Pons (tissue), 1 donor: ENCODE measurements at regions not wholly inside any gene's neighbourhood (a gene's known extent, or its start where the extent isn't known, plus 50 kb on each side); places are given as distances from the start of the nearest gene placed in this dataset.
A peak's percentile ranks its signal among the peaks of the same experiment; 100 is the strongest.

Source experiments
- DNase-seq: peaks from one replicate; pipeline ENCODE4 v3.0.0-alpha.2; 2016; ENCODE audit warnings: low spot score

GRCh38 chr2:12795851-12796250 is 79.1 kb downstream of the TRIB2 start:
- no peak for DNase-seq

GRCh38 chr2:12796657-12797056 is 79.9 kb downstream of the TRIB2 start:
- peak; percentile 54 for DNase-seq

- DNase-seq = peak; percentile 6
These were observed 81.1 kb downstream of the TRIB2 start for GRCh38 chr2:12797815-12798214.

GRCh38 chr2:12803607-12804006 is 86.9 kb downstream of the TRIB2 start:
- no peak for DNase-seq

GRCh38 chr2:12804091-12804856 is 87.5 kb downstream of the TRIB2 start:
- DNase-seq = no peak

- DNase-seq = no peak
These were observed 88.3 kb downstream of the TRIB2 start for GRCh38 chr2:12805033-12805432.

- DNase-seq = no peak
These were observed 90.0 kb downstream of the TRIB2 start for GRCh38 chr2:12806549-12807242.

GRCh38 chr2:12807907-12808810 is 91.4 kb downstream of the TRIB2 start:
- peak; percentile 49 for DNase-seq

- no peak for DNase-seq
These were observed 92.8 kb downstream of the TRIB2 start for GRCh38 chr2:12809526-12809925.

GRCh38 chr2:12811916-12812315 is 95.2 kb downstream of the TRIB2 start:
- DNase-seq = no peak

- no peak for DNase-seq
These were observed 96.4 kb downstream of the TRIB2 start for GRCh38 chr2:12813166-12813565.

GRCh38 chr2:12816379-12817306 is 99.9 kb downstream of the TRIB2 start:
- no peak for DNase-seq

GRCh38 chr2:12817870-12818269 is 101.1 kb downstream of the TRIB2 start:
- no peak for DNase-seq

- no peak for DNase-seq
These were observed 101.8 kb downstream of the TRIB2 start for GRCh38 chr2:12818416-12819102.

GRCh38 chr2:12819103-12819475 is 102.4 kb downstream of the TRIB2 start:
- DNase-seq = peak; percentile 6

- no peak for DNase-seq
These were observed 103.0 kb downstream of the TRIB2 start for GRCh38 chr2:12819721-12820120.

- DNase-seq = no peak
These were observed 104.9 kb downstream of the TRIB2 start for GRCh38 chr2:12821656-12822055.

GRCh38 chr2:12824351-12824777 is 107.6 kb downstream of the TRIB2 start:
- DNase-seq = no peak

GRCh38 chr2:12824778-12825379 is 108.1 kb downstream of the TRIB2 start:
- no peak for DNase-seq

GRCh38 chr2:12826781-12827180 is 110.0 kb downstream of the TRIB2 start:
- no peak for DNase-seq
